OCI-LY7 (cell line): ENCODE measurements at regions not wholly inside any gene's neighbourhood (a gene's known extent, or its start where the extent isn't known, plus 50 kb on each side); places are given as distances from the start of the nearest gene placed in this dataset.

Experiments used
- BruUV-seq: library from RNA; stranded (reverse); fragments of 400-500 nt; replicated peaks from 2 replicates; lab custom pipeline; 2021; lab: Mats Ljungman, UMichigan
- CTCF ChIA-PET: fragments of 300-600 bp; sonication (Branson Sonifier 250); formaldehyde crosslinking; loops from one replicate; lab custom pipeline; 2022; ENCODE audit warnings: antibody characterized with exemption; ENCODE audit not compliant: unreplicated experiment; lab: Charles Lee
- POLR2A ChIA-PET: fragments of 300-600 bp; sonication (Branson Sonifier 250); formaldehyde crosslinking; loops from one replicate; lab custom pipeline; 2022; ENCODE audit warnings: antibody characterized with exemption; lab: Charles Lee
- DNase-seq: peaks from one replicate; pipeline ENCODE4 v3.0.0-alpha.2; 2015; ENCODE audit warnings: low spot score
- H2AFZ ChIP-seq: fragments of 200-600 bp; sonication (generic), shearing (Covaris generic); 2 replicates; pipeline ENCODE4 v1.6.1; 2014; ENCODE audit warnings: mild to moderate bottlenecking, antibody characterized with exemption, low read length, moderate library complexity
- H3K27ac ChIP-seq: fragments of 200-600 bp; sonication (generic); 2 replicates; pipeline ENCODE4 v1.5.1; 2014; ENCODE audit warnings: mixed run types, low read depth, mild to moderate bottlenecking, moderate library complexity, low read length, inconsistent platforms; ENCODE audit not compliant: poor library complexity, severe bottlenecking
- H3K36me3 ChIP-seq: fragments of 200-600 bp; sonication (generic); 2 replicates; pipeline ENCODE4 v1.6.1; 2014; ENCODE audit warnings: mild to moderate bottlenecking, antibody characterized with exemption, low read length, moderate library complexity, mixed read lengths; ENCODE audit not compliant: insufficient read depth
- H3K4me1 ChIP-seq: fragments of 200-600 bp; sonication (generic); 2 replicates; pipeline ENCODE4 v1.5.1; 2014; ENCODE audit warnings: mild to moderate bottlenecking, low read length; ENCODE audit not compliant: insufficient read depth, poor library complexity, severe bottlenecking
- H3K4me2 ChIP-seq: fragments of 200-600 bp; sonication (generic); 2 replicates; pipeline ENCODE4 v1.6.1; 2014; ENCODE audit warnings: mild to moderate bottlenecking, low read length
- H3K4me3 ChIP-seq: fragments of 200-600 bp; sonication (generic); 2 replicates; pipeline ENCODE4 v1.5.1; 2014; ENCODE audit warnings: mild to moderate bottlenecking, low read depth, low read length; ENCODE audit not compliant: poor library complexity, severe bottlenecking
- H3K79me2 ChIP-seq: fragments of 200-600 bp; sonication (generic); 2 replicates; pipeline ENCODE4 v1.6.1; 2016; ENCODE audit warnings: low read depth, mild to moderate bottlenecking, low read length, moderate library complexity, mixed read lengths; ENCODE audit not compliant: insufficient read depth
- H3K9me2 ChIP-seq: fragments of 200-600 bp; sonication (generic); 2 replicates; pipeline ENCODE4 v1.6.1; 2016; ENCODE audit warnings: mild to moderate bottlenecking, low read length, mixed read lengths; ENCODE audit not compliant: insufficient read depth
- H3K9me3 ChIP-seq: fragments of 200-600 bp; sonication (generic); 2 replicates; pipeline ENCODE4 v1.6.1; 2014; ENCODE audit warnings: mild to moderate bottlenecking, mixed run types, low read length, mixed read lengths
- H4K20me1 ChIP-seq: fragments of 200-600 bp; sonication (generic); 2 replicates; pipeline ENCODE4 v1.6.1; 2014; ENCODE audit warnings: mild to moderate bottlenecking, antibody characterized with exemption, low read length, moderate library complexity, mixed read lengths; ENCODE audit not compliant: insufficient read depth
- EZH2phosphoT487 ChIP-seq: fragments of 200-600 bp; sonication (generic); IDR thresholded peaks from 2 replicates; pipeline ENCODE4 v1.6.1; 2018; ENCODE audit warnings: low read depth, borderline replicate concordance, mild to moderate bottlenecking, mixed run types, antibody characterized with exemption, low read length, moderate library complexity, mixed read lengths
- intact Hi-C: fragments of 100-400 bp; cut with micrococcal nuclease; formaldehyde crosslinking; loops from one replicate; pipeline ENCODE4 v1.10.0; 2022; ENCODE audit not compliant: unreplicated experiment
- TF ChIP-seq, protein P1 (sequence below): fragments of 200-600 bp; sonication (generic); conservative IDR thresholded peaks from 2 replicates; pipeline ENCODE4 v1.5.1; 2014; ENCODE audit warnings: mild to moderate bottlenecking, antibody characterized with exemption, low read length, moderate library complexity, mixed read lengths

DNA sequence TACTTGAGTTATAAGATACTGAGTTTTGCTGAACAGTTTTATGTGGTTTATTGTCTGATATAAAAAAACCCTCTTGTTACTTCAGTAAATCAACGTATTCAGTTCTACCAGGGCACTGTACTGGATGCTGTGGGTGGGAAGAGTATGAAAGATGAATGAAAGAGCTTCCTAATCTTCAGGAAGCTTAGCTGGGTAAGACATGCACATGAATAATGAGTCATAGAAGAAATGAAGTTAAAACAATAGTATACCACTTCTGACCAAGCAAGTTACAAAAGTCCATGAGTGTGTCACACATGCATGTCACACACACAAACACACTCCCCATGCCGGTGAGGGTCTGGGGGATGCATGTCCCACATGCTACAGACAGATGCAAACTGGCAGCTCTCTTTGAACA lies 105.9 kb downstream of the SIPA1L2 start:
- Histone ChIP-seq H3K36me3 (no peaks in the 10 kb centered on the region), H3K9me2 (no peaks in the 10 kb centered on the region), H3K79me2 (no peaks in the 10 kb centered on the region), H3K4me3 (no peak overlapping the region), H3K9me3 (no peaks in the 10 kb centered on the region), H2AFZ (no peak overlapping the region), H3K4me2 (no peak overlapping the region), H3K27ac (no peak overlapping the region), H4K20me1 (no peaks in the 10 kb centered on the region), H3K4me1 (peaks cover 8% of the 10 kb centered on the region)
- BruUV-seq = no TSS peak
- no peak for DNase-seq
- ChIA-PET CTCF (interaction anchor here (1.0 kb wide), 1 partner anchor 103 kb away, joined by 3 read pairs; no protein-coding TSS in a partner anchor), POLR2A (interaction anchor here (0.6 kb wide), 2 partner anchors 73 to 167 kb away, joined by 4 to 6 read pairs; no protein-coding TSS in a partner anchor)
- intact Hi-C loops = no loop called here
- TF ChIP-seq, protein P1, sequence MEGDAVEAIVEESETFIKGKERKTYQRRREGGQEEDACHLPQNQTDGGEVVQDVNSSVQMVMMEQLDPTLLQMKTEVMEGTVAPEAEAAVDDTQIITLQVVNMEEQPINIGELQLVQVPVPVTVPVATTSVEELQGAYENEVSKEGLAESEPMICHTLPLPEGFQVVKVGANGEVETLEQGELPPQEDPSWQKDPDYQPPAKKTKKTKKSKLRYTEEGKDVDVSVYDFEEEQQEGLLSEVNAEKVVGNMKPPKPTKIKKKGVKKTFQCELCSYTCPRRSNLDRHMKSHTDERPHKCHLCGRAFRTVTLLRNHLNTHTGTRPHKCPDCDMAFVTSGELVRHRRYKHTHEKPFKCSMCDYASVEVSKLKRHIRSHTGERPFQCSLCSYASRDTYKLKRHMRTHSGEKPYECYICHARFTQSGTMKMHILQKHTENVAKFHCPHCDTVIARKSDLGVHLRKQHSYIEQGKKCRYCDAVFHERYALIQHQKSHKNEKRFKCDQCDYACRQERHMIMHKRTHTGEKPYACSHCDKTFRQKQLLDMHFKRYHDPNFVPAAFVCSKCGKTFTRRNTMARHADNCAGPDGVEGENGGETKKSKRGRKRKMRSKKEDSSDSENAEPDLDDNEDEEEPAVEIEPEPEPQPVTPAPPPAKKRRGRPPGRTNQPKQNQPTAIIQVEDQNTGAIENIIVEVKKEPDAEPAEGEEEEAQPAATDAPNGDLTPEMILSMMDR = no peak
- TF ChIP-seq EZH2phosphoT487 = no peak

DNA sequence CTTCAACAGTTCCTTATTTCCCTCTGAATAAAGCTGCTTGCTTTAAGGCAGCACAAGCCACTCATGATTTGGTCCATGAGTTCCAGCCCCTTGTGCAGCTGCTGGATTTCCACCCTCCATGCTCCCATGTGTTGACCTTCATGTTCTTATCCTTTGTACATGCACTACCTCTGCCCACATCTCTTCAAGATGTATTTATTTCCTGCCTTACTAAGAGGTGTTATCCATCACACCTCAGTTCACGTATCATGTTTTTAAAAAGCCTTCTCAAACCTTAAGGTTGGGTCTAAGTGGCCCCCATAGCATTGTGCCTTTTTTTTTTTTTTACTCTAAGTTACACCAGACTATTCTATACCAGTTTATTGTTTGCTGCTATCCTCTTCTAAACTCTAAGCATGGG lies 107.7 kb downstream of the SIPA1L2 start:
- no TSS peak for BruUV-seq
- Histone ChIP-seq H4K20me1 (no peaks in the 10 kb centered on the region), H3K79me2 (no peaks in the 10 kb centered on the region), H3K9me2 (no peaks in the 10 kb centered on the region), H3K36me3 (no peaks in the 10 kb centered on the region), H2AFZ (no peak overlapping the region), H3K27ac (no peak overlapping the region), H3K4me1 (peaks cover 8% of the 10 kb centered on the region), H3K4me2 (no peak overlapping the region), H3K9me3 (no peaks in the 10 kb centered on the region), H3K4me3 (no peak overlapping the region)
- ChIA-PET POLR2A (no interaction called here), CTCF (no interaction called here)
- TF ChIP-seq, protein P1 = no peak
- intact Hi-C loops = no loop called here
- DNase-seq = no peak

DNA sequence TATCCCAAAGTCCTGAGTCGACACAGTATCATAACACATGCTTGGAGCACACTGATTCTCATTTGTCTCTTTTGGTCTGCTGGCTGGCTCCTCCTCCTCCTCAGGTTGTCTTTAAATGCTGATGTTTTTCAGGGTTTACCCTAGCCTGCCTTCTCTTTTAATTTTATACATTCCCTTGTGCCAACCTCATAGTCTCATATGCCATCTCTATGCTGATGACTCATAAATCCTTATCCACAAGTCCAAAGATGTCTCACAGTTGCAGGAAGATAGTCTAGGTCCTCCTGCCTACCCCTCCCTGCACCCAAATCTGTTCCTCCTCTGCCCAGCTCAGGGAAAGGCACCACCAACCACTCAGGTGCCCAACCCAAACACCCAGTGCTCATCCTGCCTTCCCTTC lies 108.3 kb downstream of the SIPA1L2 start:
- no peak overlapping the region for H3K27ac ChIP-seq
- no peaks in the 10 kb centered on the region for H4K20me1 ChIP-seq
- intact Hi-C loops = no loop called here
- H3K4me1 ChIP-seq = peaks cover 8% of the 10 kb centered on the region
- ChIA-PET POLR2A (interaction anchor here (1.0 to 1.2 kb wide), 4 partner anchors 19 to 168 kb away, joined by 3 read pairs; no protein-coding TSS in a partner anchor), CTCF (no interaction called here)
- H3K4me3 ChIP-seq = no peak overlapping the region
- no peak overlapping the region for H2AFZ ChIP-seq
- no TSS peak for BruUV-seq
- no peaks in the 10 kb centered on the region for H3K36me3 ChIP-seq
- no peaks in the 10 kb centered on the region for H3K9me3 ChIP-seq
- H3K4me2 ChIP-seq = no peak overlapping the region
- DNase-seq = no peak
- TF ChIP-seq, protein P1 = no peak
- TF ChIP-seq EZH2phosphoT487 = no peak
- no peaks in the 10 kb centered on the region for H3K79me2 ChIP-seq
- H3K9me2 ChIP-seq = no peaks in the 10 kb centered on the region
